GM18520 (cell line): ENCODE measurements at regions not wholly inside any gene's neighbourhood (a gene's known extent, or its start where the extent isn't known, plus 50 kb on each side); places are given as distances from the start of the nearest gene placed in this dataset.
"Not testable (repeated sequence)": the region's sequence is repeated elsewhere in the genome, so short reads cannot be mapped to it uniquely, and the experiment has no call there.

Experiments used
- ATAC-seq: cut with Tn5 transposase; IDR thresholded peaks from one replicate; pipeline ENCODE4 v1.9.1; 2021; ENCODE audit not compliant: unreplicated experiment

DNA sequence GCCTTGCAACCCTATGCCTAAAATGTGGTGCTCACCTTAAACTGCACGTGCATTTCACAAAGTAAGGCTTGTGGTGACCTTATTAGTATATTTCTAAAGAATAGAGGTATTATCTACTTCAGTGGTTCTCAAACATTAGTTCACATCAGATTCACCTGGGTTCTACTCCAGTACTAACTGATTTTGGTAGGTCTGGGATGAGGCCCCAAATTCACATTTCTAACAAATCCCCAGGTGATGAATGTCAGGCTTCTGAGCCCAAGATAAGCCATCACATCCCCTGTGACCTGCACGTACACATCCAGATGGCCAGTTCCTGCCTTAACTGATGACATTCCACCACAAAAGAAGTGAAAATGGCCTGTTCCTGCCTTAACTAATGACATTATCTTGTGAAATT lies 329.1 kb upstream of the KCNMB2 start:
- ATAC-seq, result not testable (repeated sequence)

GRCh38 chr3:178207627-178208026 lies 328.6 kb upstream of the KCNMB2 start:
- ATAC-seq, result not testable (repeated sequence)

DNA sequence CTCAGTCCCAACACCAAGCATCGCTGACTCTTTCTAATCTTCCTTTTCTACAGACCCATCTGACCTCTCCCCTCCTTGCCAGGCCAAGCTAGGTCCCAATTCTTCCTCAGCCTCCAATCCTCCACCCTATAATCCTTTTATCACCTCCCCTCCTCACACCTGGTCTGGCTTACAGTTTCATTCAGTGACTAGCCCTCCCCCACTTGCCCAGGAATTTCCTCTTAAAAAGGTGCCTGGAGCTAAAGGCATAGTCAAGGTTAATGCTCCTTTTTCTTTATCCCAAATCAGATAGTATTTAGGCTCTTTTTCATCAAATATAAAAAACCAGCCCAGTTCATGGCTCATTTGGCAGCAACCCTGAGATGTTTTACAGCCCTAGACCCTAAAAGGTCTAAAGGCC lies 327.1 kb upstream of the KCNMB2 start:
- not testable (repeated sequence) for ATAC-seq

- not testable (repeated sequence) for ATAC-seq
These were observed 326.6 kb upstream of the KCNMB2 start for GRCh38 chr3:178209618-178210017.

DNA sequence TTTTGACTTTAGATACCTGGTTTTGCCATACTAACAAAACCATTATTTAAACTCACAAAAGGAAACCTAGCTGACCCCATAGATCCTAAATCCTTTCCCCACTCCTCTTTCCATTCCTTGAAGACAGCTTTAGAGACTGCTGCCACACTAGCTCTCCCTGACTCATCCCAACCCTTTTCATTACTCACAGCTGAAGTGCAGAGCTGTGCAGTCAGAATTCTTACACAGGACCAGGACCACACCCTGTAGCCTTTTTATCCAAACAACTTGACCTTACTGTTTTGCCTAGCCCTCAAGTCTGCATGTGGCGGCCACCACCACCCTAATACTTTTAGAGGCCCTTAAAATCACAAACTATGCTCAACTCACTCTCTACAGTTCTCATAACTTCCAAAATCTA lies 325.1 kb upstream of the KCNMB2 start:
- not testable (repeated sequence) for ATAC-seq

DNA sequence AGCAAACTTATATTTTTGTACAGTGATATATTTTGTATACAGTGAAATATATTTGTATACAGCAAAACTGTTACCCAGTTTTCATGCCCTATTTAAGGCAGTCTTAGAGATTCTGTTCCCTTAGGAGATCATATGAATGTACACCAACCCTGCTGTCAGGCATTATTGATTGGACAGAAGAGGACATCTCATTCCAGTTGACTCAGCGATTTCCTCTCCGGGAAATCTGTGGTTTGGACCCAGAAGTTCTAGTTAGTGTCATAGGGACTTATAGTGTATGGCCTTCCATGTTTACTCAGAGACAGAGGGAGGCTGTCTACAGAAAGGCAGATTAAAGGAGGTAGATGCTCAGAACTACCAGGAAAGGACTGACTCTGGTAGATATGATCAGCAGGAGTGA lies 318.8 kb upstream of the KCNMB2 start:
- no peak for ATAC-seq

DNA sequence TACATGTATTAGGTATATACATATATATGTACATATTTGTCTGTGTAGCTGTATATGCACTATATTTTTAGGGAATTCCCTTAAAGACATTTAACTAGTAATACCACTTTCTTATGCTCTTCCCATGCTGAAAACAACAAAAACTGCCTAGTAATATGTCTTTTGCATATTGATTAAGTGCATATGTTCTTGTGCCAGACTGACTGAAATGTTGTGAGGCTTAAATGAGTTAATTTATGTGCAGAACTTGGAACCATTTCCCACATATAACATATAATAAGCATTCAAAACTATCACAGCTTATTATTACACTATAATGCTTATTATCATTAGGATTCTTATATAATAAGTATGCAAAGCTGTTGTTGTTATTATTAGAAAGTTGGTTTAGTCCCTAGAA lies 318.0 kb upstream of the KCNMB2 start:
- no peak for ATAC-seq

- not testable (repeated sequence) for ATAC-seq
These were observed 316.6 kb upstream of the KCNMB2 start for GRCh38 chr3:178219661-178220060.

GRCh38 chr3:178223876-178224275 lies 312.4 kb upstream of the KCNMB2 start:
- no peak for ATAC-seq

- no peak for ATAC-seq
These were observed 310.1 kb upstream of the KCNMB2 start for GRCh38 chr3:178226094-178226493.

GRCh38 chr3:178231645-178232044 lies 304.6 kb upstream of the KCNMB2 start:
- no peak for ATAC-seq

DNA sequence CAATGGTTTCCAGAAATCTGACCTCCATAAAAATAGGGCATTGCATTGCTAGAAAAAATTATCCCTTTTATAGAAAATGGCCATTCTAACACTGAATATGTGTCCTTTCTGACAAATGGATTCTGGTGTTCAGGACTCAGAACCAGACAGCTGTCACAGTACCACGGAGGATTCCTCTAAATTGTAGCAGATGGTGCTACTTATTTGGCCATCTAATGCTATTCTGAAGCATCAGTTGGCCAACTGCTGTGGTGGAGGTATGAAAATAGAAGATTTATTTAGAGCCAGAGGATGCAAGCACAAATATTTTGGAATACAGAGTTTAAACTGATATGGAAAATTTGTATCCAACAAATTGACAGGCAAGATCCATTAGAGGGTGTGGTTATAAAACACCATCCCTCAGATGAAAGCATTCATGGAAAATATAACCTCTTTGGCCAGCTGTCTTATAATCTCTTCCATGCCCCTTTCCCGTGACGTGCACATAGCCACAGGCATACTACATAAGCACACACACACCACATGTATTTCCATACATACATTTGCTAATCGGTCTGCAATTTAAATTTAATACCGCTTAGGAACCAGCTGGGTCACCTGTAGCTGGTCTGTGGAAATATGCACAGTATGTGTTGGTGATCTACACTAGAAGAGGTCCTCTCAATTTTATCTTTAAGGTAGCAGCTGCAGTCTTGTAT lies 302.7 kb upstream of the KCNMB2 start:
- no peak for ATAC-seq

DNA sequence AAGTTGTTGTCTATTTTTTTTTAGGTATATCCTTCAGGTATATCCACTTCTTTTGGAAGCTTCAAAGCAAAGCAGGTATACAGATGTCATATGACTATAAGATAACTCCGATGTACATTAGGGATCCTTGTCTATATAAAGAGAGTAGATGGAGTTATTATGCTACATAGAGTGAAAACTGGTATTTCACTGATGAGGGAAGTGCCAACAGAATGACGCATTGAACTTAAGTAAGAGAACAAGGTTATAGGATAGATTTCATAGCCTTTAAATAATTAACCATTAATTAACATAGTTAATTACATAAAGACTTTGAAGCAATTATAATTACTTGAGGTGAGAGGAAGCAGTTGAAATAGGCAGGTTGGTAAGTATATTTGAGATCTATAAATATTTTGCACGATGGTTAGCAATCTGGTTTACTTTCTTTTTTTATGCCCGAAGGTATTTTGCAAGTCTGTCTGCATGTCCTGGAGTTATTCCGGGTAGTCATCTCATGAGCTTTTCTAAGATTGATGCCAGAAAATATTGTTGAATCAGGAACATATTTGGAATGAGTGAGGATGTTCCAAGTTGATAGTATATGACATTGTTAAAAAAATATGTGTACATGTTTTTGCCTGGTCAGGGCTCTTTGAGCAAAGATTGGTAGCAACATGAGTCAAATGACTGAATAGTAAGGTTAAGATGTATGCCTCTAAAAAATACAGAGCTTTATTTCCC lies 299.5 kb upstream of the KCNMB2 start:
- ATAC-seq, result no peak

GRCh38 chr3:178238179-178238578 lies 298.1 kb upstream of the KCNMB2 start:
- ATAC-seq, result no peak

DNA sequence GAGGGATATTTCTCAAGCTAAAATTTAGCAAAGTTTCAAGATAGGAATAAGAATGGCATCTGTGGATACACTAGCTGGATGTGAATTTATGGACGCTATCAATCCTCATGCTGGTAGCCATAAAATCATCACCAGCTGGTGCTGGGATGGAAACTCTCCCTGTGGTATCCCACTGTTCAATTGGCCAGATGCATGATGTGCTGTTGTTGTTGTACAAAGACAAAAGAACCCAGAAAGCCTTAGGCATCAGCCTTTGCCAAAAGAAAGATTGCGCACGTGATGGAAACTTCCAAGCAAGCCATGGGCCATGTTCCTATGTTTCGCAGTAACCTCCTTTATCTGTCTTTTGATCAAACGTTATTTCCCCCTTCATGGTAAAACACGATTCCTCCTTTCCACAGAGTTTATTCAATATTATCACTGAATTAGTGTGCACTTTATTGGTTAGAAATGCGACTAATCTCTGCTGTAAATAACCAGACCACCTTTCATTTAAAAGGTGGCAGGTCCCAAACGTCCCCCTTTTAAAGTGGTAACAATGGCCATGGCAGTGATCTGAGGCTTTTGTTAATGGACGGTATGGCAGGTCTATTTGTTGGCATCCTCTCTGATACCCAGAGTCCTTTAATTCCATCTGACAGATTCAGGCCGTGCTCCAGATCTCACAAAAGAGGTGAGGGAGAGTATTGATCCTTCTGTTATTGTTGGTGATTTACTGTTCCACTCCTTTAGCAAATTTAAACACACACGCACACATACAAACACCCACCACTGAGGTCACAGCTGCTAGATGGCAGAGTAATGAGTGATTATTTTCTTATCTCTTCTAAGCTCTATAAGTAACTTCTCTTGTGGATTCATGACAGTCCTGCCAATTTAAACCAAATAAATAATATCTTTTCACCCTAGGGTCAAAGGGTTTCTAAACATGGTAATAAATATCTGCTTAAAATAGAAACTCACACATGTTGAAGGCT lies 291.2 kb upstream of the KCNMB2 start:
- ATAC-seq, result no peak

DNA sequence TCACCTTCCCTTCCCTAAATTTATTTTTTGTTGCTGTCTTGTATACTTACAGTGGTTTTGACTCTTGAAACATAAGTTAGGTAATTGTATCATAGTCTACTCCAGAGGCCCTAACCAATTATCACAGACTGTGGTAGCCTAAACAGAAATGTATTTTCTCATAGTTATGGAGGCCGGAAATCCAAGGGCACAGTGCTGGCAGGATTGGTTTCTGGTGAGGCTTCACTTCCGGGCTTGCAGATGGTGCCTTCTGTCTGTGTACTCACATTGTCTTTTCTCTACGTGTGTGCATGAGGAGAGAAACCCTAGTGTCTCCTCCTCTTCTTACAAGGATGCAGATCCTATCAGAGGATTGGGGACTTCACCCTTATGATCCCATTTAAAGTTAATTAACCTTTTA lies 290.2 kb upstream of the KCNMB2 start:
- no peak for ATAC-seq

DNA sequence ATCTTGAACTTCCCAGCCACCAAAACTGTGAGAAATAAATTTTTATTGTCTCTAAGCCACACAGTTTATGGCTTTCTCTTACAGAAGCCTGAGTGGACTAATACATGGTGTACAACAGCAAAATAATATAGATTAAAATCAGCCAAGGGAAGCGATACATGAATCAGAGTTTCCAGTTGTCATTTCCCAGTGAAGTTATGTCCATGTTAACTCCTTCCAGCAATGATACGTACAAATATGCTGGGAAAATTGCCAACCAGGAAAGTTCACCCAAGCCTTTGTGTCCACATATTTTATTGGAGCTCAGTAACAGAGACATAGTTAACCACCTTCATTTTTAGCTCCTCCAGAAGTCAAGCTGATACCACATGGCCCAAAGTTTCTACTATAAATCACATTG lies 280.9 kb upstream of the KCNMB2 start:
- ATAC-seq, result no peak

- no peak for ATAC-seq
These were observed 278.7 kb upstream of the KCNMB2 start for GRCh38 chr3:178257491-178257890.

- ATAC-seq, result no peak
These were observed 278.1 kb upstream of the KCNMB2 start for GRCh38 chr3:178258121-178258520.

GRCh38 chr3:178259703-178260102 lies 276.5 kb upstream of the KCNMB2 start:
- ATAC-seq, result no peak

DNA sequence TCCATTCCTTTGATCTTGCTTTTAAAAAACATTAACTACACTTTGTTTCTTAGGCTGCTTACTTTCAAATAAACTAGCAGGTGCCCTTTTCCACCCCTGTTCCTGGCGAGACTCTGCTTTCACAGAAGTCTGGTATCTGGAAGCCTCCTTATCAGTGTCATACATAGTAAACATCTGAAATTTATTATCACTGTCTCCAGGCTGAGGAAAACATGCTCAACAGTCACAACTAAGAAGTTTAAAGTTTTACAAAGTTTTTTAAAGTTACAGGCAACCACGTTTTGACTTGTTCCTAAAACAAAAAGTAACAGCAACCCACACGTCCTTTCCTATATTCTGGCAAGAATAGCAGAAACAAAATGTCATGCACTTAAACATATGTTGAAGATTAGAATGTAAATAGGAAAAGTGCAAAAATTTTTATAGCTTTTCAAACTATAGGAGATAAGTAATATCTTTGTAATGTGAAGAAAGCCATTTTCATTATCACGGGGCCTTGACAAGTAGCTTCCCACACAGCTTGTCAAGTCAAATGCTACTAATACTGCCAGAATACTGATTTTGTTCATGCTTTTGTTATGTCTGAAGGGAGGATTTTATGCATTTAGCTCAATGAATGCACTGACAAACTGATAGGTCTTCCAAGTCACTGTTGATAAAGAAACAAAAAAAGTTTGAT lies 275.2 kb upstream of the KCNMB2 start:
- no peak for ATAC-seq
